ENCODE measurements at regions not wholly inside any gene's neighbourhood (a gene's known extent, or its start where the extent isn't known, plus 50 kb on each side); places are given as distances from the start of the nearest gene placed in this dataset.

- DNase-seq (ENCODE audit: low read depth, low spot score) = no peak
- no peak overlapping the region for H3K4me3 ChIP-seq (ENCODE audit: low read length)
Measured at GRCh38 chr20:24755411-24755922, 193.6 kb upstream of the CST7 start.

DNA sequence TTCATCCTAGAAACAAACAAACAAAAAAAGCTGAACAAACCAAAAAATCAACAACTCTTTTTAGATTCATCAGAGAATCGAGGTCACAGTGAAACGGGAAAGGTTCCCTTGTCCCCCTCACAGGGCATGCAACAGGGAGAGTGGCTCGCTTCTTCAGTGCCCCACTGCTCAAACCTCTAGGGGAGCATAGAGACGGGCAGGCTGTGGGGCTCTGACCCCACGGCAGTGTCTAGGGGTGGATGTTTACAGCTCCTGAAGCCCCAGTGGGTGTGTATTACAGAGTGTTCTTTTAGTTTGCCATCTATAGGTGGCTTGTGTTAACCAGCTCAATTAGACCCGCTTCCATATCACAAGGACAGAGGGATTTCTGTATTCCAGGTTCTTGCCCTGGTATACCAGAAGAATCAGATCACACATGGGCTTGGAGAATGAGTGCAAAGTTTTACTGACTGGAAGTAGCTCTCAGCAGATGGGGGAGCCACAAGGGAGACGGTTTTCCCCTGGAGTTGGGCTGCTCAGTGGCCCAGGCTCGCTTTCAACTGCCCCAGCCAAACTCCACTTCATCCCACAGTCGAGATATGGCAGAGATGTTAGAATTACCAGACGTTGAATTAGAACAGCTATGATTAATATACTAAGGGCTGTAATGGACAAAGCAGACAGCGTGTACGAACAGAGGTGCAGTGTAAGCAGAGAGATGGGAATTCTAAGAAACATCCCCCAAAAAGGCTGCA lies 192.6 kb upstream of the CST7 start:
- DNase-seq (ENCODE audit: low read depth, low spot score) = no peak
- no peak overlapping the region for H3K4me3 ChIP-seq (ENCODE audit: low read length)

DNA sequence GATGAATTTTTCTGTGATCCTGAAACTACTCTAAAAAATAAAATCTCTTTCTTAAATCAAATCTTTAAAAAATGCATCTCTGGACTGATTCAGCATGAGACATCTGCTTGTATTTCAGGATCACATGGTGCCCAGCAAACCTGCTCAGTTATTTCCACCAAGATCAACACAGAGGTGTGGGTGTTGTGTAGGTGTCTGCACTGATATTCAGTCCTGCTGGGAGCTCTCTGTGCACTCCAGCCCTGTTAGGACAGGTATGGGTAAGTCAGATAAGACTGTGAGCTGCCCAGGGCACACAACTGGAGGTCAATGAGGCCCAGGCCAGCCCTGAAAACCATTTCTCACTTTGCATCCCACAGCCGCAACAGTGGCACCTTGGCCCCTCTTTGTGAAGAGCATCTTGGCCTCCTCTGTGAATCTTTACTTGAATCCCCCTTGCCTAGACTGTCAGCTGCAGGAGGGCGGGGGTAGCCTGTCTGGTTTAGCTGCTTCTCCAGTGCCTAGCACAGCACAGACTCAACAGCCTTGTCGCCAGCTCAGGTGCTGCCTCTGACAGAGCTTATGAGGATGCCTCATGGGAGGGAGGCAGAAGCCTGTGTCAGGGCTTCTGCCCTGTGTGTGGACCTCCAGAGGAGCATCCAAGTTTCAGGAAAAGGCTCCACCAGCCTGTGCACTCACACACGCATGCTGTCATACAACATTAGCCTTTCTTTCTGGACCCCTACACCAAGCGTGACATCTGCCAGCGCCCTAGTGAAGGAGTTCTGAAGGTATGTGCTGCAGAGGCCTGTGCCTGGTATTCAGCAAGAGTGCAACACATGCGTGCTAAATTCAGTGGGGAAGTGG lies 187.6 kb upstream of the CST7 start:
- H3K4me3 ChIP-seq (ENCODE audit: low read length) = no peak overlapping the region
- no peak for DNase-seq (ENCODE audit: low read depth, low spot score)

- no peak for DNase-seq (ENCODE audit: low read depth, low spot score)
- no peak overlapping the region for H3K4me3 ChIP-seq (ENCODE audit: low read length)
Measured at GRCh38 chr20:24762371-24762770, 186.7 kb upstream of the CST7 start.

- no peak for DNase-seq (ENCODE audit: low read depth, low spot score)
- no peak overlapping the region for H3K4me3 ChIP-seq (ENCODE audit: low read length)
Measured at GRCh38 chr20:24762791-24763350, 186.2 kb upstream of the CST7 start.

DNA sequence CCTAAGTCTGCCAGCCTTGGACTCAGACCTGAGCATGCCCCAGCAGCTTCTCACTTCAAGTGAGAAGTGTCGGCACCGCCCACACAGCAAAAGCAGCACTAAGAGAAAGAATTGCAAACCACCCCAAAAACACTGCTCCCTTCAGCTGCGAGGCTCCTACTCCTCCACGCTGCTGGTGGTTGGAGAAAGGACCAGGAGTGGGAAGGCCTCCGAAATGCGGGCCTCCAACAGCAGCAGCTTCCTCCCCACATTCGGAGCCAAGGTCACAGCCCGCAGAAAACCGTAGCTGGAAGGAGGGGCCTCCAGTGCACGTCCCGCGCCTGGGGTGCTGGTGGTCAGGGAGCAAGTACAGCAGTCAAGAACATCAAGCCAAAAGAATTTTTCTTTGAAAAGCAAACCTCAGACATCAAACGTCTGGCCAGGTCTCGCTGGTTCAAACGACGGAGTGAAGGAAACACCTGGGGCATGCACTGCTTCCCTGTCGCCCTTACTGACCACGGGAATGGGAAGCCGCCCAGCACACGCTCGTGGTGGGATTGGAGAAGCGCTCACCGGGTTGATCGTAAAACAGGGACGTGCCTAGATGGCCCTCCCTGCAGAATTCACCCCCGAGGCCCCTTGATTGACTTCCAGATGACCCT lies 185.6 kb upstream of the CST7 start:
- DNase-seq (ENCODE audit: low read depth, low spot score) = no peak
- H3K4me3 ChIP-seq (ENCODE audit: low read length) = no peak overlapping the region

DNA sequence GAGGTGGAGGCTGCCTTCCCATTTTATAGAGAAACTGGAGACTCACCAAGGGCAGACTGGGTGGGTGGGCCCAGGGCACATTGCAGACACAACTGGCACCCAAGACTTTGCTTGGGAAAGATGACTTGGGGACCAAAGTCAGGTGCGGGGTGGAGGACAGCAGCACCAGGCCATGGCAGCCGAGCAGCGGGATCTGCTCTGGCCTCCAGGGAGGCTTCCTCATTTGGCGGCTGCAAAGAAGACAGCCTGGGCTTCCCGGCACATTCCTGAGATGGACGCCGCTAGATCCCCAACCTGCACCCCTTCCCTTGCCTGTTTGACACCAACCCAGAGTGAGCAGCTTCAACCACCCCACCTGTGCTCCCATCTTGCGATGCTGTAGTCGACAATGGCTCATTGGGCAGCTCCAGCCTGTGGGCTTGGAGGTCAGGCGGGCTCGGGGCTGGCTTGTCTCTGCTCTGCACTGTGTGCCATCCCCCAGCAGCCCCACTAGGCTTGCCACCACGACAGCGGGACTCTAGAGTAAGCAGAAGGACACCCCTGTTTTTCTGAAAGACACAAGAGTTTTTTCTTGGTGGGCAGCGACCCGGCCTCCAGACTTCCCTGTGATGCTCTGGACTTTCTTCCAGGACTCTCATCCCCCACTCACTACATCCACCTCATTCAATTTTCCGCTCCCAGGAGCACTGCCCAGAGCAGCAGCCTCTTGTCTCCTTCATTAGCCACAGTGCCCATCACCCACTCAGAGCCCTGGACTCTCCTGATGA lies 184.9 kb upstream of the CST7 start:
- no peak for DNase-seq (ENCODE audit: low read depth, low spot score)
- no peak overlapping the region for H3K4me3 ChIP-seq (ENCODE audit: low read length)

DNA sequence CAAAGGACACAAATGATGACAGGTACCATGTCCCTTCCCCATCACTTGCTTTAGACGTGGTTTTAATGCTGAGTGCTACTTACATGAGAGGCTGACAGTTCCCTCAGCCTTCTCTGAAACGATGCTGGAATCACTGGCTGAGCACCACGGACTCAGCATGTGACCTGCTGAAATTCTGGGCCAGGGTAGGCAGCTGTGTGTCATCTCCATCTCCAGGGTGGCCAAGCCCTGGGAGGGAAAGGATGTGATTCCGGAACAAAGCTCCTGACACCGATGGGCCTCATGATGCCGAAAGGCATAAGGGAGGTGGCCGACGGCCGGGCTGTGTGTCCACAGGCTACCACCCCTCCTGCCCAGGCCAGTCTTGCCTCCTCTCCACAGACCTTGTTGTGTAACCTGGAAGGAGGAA lies 184.3 kb upstream of the CST7 start:
- no peak for DNase-seq (ENCODE audit: low read depth, low spot score)
- H3K4me3 ChIP-seq (ENCODE audit: low read length) = no peak overlapping the region

GRCh38 chr20:24765316-24766142 lies 183.5 kb upstream of the CST7 start:
- no peak for DNase-seq (ENCODE audit: low read depth, low spot score)
- no peak overlapping the region for H3K4me3 ChIP-seq (ENCODE audit: low read length)

DNA sequence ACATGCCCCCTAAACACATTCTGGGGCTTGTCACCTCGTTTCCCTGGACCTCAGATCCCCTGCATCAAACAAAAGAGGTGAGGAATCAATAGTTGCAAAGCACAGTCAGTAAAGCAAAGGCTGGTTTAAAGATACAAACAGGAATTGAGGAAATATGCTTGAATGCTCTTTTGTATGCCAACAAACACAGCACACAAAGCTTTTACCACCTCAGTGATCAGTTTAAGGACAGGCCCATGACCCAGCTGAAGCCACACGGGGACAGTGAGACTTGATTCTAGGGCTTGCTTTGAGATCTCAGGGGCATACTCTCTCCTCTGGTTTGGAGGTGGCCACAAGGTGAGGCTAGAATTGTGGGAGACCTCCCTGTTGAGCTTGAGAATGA lies 182.9 kb upstream of the CST7 start:
- DNase-seq (ENCODE audit: low read depth, low spot score) = no peak
- H3K4me3 ChIP-seq (ENCODE audit: low read length) = no peak overlapping the region

DNA sequence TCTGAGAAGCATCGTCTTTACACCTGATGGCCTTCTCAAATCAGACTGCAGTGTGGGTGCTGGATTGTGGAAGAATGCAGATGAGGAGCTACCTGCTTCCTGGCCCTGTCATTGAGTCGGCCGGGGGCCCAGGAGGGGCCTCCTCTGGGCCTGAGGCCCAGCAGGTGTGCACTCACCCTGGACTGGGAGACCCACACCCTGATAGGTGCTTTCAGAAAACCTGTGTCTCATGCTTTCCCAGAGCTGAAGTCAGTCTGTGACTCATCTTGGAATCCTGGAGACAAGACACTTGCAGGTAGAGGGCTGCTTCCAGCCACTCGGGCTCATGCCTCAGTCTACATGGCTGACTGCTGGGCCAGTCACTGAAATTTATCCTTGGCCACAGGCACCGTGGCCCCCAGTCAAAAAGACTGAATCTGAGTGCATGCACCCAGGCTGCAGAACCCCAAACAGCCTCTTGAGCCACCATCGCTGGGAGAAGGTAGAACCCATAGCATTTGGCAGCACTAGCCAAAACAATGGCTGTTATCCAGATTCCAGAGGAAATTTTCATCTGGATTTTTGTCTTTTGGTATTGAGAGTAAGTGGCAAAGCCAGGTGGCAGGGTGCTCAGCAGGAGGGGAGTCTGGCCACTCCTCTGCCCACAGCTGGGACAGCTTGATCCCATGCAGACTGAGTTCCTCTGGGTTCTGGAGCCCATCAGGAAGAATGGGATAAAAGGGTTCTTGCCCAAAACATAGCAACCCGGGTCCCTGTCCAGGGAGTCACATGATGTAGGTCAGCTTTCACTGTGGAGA lies 182.0 kb upstream of the CST7 start:
- DNase-seq (ENCODE audit: low read depth, low spot score) = no peak
- no peak overlapping the region for H3K4me3 ChIP-seq (ENCODE audit: low read length)

DNA sequence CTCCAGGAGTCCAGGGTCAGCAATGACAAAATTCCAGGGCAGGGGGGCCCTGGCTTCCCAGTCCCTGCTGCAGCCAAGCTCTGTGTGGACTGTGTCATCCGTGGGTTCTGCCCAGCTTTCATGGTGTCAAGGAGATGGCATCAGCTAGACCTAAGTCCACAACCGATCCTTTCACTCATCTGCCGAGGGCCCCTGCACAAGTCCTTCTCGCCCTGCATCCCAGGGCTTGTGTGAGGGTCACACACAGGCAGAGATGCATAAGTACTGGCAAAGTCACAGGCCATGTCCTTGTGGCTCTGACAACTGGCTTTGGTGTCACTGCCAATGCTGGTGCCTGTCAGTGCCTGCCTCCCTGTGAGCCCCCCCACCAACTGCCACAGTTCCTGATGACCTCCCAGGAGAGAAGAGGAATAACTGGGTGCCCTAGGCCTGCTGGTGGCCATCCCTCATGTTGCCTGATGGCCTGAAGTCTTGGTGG lies 181.4 kb upstream of the CST7 start:
- H3K4me3 ChIP-seq (ENCODE audit: low read length) = no peak overlapping the region
- no peak for DNase-seq (ENCODE audit: low read depth, low spot score)

DNA sequence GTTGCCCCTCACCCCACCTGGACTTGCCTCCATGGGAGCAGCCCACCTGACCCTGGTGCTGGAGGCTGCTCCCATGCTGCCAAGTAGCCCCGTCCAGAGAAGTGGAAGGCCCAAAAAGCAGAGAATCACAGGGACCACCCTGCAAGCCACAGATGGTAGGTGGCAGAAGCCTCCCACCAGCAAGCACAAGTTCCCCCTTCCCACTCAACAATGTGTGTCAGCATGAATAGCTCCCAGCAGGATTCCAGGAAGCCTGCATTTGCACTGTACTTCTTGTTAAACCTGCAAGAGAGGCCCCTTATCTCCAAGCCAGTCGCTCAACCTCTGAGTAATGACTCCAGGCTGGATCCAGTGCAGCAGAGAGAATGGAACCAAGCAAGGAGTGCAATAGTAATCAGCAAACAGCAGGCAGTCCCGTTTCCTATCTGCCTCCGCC lies 180.8 kb upstream of the CST7 start:
- no peak for DNase-seq (ENCODE audit: low read depth, low spot score)

DNA sequence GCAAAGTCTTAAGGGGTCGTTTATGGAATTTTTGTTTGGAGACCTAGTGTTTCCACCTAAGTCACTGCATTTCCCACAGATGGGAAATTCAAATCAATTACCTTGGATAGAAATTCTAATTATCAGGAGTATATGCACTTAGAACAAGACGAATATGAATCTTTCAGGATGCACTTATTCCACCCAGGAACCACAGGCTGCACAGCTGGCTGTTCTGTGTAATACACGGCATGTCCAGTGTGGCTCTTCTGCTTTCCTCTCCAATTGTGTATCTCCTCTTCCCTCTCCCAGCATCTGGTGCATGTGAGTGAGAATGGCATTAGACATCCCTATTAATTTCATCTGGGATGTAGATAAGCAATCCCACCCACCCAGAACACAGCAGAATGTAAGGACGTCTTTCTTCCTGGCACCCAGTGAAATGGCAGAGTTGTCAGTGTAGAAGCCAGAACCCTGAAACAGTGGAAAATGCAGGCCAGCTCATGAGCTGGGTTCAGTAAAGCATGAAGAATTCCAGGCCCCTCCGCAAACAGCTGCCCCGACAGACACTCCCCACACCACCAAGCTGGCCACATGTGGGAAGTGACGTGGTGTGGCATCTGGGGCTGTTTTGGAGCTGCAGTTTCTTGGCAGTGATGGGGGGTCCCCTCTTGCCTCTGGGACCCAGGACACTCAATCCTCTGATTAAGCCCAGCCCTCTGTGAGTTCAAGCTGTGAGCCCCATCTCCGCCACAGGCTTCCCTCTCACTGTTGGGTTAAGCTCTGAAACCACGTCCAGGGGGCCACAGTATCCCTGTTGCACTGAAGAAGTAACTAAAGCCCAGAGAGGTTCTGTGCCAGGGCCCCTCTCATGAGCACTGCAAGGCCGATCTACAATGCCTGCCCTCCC lies 180.1 kb upstream of the CST7 start:
- no peak overlapping the region for H3K4me3 ChIP-seq (ENCODE audit: low read length)
- no peak for DNase-seq (ENCODE audit: low read depth, low spot score)

More for the DNA sequence above, 180.8 kb upstream of the CST7 start:
- no peak overlapping the region for H3K4me3 ChIP-seq (ENCODE audit: low read length)

- DNase-seq (ENCODE audit: low read depth, low spot score) = no peak
- no peak overlapping the region for H3K4me3 ChIP-seq (ENCODE audit: low read length)
Measured at GRCh38 chr20:24769878-24770627, 179.0 kb upstream of the CST7 start.
